A549 (cell line): ENCODE measurements at regions not wholly inside any gene's neighbourhood (a gene's known extent, or its start where the extent isn't known, plus 50 kb on each side); places are given as distances from the start of the nearest gene placed in this dataset.

Experiments
- BHLHE40 ChIP-seq: IDR thresholded peaks from 2 replicates; pipeline ENCODE4 v1.6.1; 2012; ENCODE audit warnings: low read depth, low read length, inconsistent platforms
- EHF ChIP-seq: fragments of 250-450 bp; sonication (Bioruptor Pico); IDR thresholded peaks from 2 replicates; pipeline ENCODE4 v1.5.0; 2020; ENCODE audit warnings: mild to moderate bottlenecking
- EP300 ChIP-seq, 2 experiments: fragments of >200 bp; sonication (Bioruptor Twin); formaldehyde crosslinking; IDR thresholded peaks; 2 replicates in 1 of 2; 3 replicates in 1 of 2; pipeline ENCODE4 v1.6.1; 2016 to 2017
- HMGXB4 ChIP-seq: fragments of 250-450 bp; sonication (Bioruptor Pico); IDR thresholded peaks from 2 replicates; pipeline ENCODE4 v1.5.0; 2021; ENCODE audit warnings: mild to moderate bottlenecking, moderate library complexity, borderline replicate concordance
- MYC ChIP-seq: IDR thresholded peaks from 2 replicates; pipeline ENCODE4 v1.6.1; 2012; ENCODE audit warnings: mild to moderate bottlenecking, inconsistent platforms, low read length, improper control_type of control experiment, borderline replicate concordance
- POLR2A ChIP-seq: IDR thresholded peaks from 2 replicates; pipeline ENCODE4 v1.6.1; 2012; ENCODE audit warnings: mild to moderate bottlenecking, low read length
- REST ChIP-seq: fragments of 200-600 bp; sonication (generic); IDR thresholded peaks from 2 replicates; pipeline ENCODE4 v1.6.1; 2016; ENCODE audit warnings: antibody characterized with exemption, mild to moderate bottlenecking, moderate library complexity
- RFX5 ChIP-seq: fragments of 450-650 bp; IDR thresholded peaks from 2 replicates; pipeline ENCODE4 v1.7.1; 2014; ENCODE audit warnings: antibody characterized with exemption, mild to moderate bottlenecking, moderate library complexity
- TP53 ChIP-seq: fragments of 250-450 bp; sonication (Bioruptor Pico); IDR thresholded peaks from 2 replicates; pipeline ENCODE4 v1.5.0; 2021; ENCODE audit warnings: mild to moderate bottlenecking, moderate library complexity
- ZFP36 ChIP-seq: fragments of 450-650 bp; IDR thresholded peaks from 2 replicates; pipeline ENCODE4 v1.6.1; 2014; ENCODE audit warnings: borderline replicate concordance; ENCODE audit not compliant: partially characterized antibody
- TF ChIP-seq, protein P1 (sequence below): fragments of >200 bp; sonication (Bioruptor Twin); formaldehyde crosslinking; IDR thresholded peaks from 3 replicates; pipeline ENCODE4 v1.5.1; 2016
- TF ChIP-seq, protein P2 (sequence below): IDR thresholded peaks from 2 replicates; pipeline ENCODE4 v1.6.1; 2012

DNA sequence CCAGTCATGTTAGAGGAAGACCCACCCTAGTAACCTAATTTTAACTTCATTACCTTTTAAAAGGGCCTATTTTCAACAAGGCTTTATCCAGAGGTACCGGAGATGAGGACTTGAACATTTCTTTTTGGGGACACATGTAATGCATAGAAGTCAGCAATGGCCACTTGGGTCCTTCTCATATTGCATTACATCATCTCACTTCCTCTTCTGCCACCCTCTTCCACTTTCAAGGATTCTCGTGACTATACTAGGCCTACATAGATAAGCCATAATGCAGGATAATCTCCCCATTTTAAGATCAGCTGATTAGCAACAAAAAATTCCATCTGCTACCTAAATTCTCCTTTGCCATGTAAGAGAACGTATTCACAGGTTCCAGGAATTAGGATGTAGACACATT lies 557.2 kb downstream of the KCTD12 start:
- TF ChIP-seq REST (no peak), ZFP36 (no peak), HMGXB4 (CRISPR knock-in tag) (no peak), POLR2A (no peak), EP300 (IDR thresholded peaks at IDR 0.05) (no peak), RFX5 (no peak), MYC (no peak), TP53 (CRISPR knock-in tag) (no peak), EHF (no peak), BHLHE40 (no peak)
- TF ChIP-seq, protein P1, sequence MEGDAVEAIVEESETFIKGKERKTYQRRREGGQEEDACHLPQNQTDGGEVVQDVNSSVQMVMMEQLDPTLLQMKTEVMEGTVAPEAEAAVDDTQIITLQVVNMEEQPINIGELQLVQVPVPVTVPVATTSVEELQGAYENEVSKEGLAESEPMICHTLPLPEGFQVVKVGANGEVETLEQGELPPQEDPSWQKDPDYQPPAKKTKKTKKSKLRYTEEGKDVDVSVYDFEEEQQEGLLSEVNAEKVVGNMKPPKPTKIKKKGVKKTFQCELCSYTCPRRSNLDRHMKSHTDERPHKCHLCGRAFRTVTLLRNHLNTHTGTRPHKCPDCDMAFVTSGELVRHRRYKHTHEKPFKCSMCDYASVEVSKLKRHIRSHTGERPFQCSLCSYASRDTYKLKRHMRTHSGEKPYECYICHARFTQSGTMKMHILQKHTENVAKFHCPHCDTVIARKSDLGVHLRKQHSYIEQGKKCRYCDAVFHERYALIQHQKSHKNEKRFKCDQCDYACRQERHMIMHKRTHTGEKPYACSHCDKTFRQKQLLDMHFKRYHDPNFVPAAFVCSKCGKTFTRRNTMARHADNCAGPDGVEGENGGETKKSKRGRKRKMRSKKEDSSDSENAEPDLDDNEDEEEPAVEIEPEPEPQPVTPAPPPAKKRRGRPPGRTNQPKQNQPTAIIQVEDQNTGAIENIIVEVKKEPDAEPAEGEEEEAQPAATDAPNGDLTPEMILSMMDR = no peak
- TF ChIP-seq, protein P2, sequence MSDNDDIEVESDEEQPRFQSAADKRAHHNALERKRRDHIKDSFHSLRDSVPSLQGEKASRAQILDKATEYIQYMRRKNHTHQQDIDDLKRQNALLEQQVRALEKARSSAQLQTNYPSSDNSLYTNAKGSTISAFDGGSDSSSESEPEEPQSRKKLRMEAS = no peak
